ENCODE measurements at regions not wholly inside any gene's neighbourhood (a gene's known extent, or its start where the extent isn't known, plus 50 kb on each side); places are given as distances from the start of the nearest gene placed in this dataset.

- DNase-seq, result no peak
- Histone ChIP-seq H3K4me1 (ENCODE audit: control insufficient read depth in 1 of 2, insufficient read depth in 2 of 2, low read depth in 1 of 2, low read length in 1 of 2) (no peaks in the 10 kb centered on the region), H3K4me2 (no peak overlapping the region), H3K27me3 (ENCODE audit: insufficient read depth) (no peaks in the 10 kb centered on the region), H3K27ac (ENCODE audit: low read depth in 2 of 2, low read length in 1 of 2) (no peak overlapping the region), H3K79me2 (ENCODE audit: insufficient read depth) (no peaks in the 10 kb centered on the region), H3K9ac (no peak overlapping the region), H3K36me3 (replicated peaks in 1 of 2; ENCODE audit: control insufficient read depth in 1 of 2, insufficient read depth in 2 of 2, low read length in 1 of 2) (no peaks in the 10 kb centered on the region), H4K20me1 (ENCODE audit: insufficient read depth) (no peaks in the 10 kb centered on the region), H3K9me3 (no peaks in the 10 kb centered on the region), H3F3A (replicated peaks; ENCODE audit: insufficient read depth) (no peaks in the 10 kb centered on the region), H3K9me2 (no peaks in the 10 kb centered on the region), H2AFZ (ENCODE audit: low read depth) (no peak overlapping the region), H3K4me3 (ENCODE audit: low read depth in 2 of 2, low read length in 1 of 2) (no peak overlapping the region)
- 16% methylated on average over 14 of the region's 14 CpGs for WGBS (ENCODE audit: low lambda C conversion rate)
- TF ChIP-seq MEF2A (IDR thresholded peaks at IDR 0.05; ENCODE audit: borderline replicate concordance, low read depth) (no peak), FOXJ3 (CRISPR knock-in tag; IDR thresholded peaks at IDR 0.05) (no peak), NRF1 (IDR thresholded peaks at IDR 0.05; ENCODE audit: low read depth, low read length) (no peak), MAX (IDR thresholded peaks at IDR 0.05; ENCODE audit: low read depth) (no peak), GABPA (IDR thresholded peaks at IDR 0.05; ENCODE audit: low read depth) (no peak), REST (IDR thresholded peaks at IDR 0.05; ENCODE audit: low read depth, low read length) (no peak), CHD2 (IDR thresholded peaks at IDR 0.05; ENCODE audit: low read length, partially characterized antibody) (no peak), ZBTB33 (IDR thresholded peaks at IDR 0.05; ENCODE audit: borderline replicate concordance, low read depth) (no peak), FOXM1 (IDR thresholded peaks at IDR 0.05; ENCODE audit: low read depth) (no peak), SMC3 (IDR thresholded peaks at IDR 0.05; ENCODE audit: low read depth, low read length) (no peak), TAF1 (IDR thresholded peaks at IDR 0.05; ENCODE audit: borderline replicate concordance, low read depth, low read length) (no peak), PBX3 (IDR thresholded peaks at IDR 0.05) (no peak)
- ChIA-PET POLR2A (no interaction called here), CTCF (no interaction called here)
Observed at GRCh38 chr15:96053781-96054428, 276.6 kb upstream of the NR2F2 start.
